Duodenal mucosa (tissue), 2 donors: ENCODE measurements at regions not wholly inside any gene's neighbourhood (a gene's known extent, or its start where the extent isn't known, plus 50 kb on each side); places are given as distances from the start of the nearest gene placed in this dataset.

Experiments used
- H3K27ac ChIP-seq: one replicate; pipeline ENCODE4 v1.7.0; 2013; ENCODE audit warnings: low read depth, low read length
- H3K27me3 ChIP-seq, 2 donors: one replicate each; pipeline ENCODE4 v1.7.0; 2013; ENCODE audit warnings: low read length in 2 of 2, control low read depth in 1 of 2; ENCODE audit not compliant: insufficient read depth in 2 of 2, control insufficient read depth in 1 of 2
- H3K36me3 ChIP-seq, 2 donors: one replicate each; pipeline ENCODE4 v1.7.0; 2013; ENCODE audit warnings: low read length in 2 of 2, control low read depth in 1 of 2; ENCODE audit not compliant: insufficient read depth in 2 of 2, control insufficient read depth in 1 of 2
- H3K4me1 ChIP-seq, 2 donors: one replicate each; pipeline ENCODE4 v1.7.0; 2013; ENCODE audit warnings: low read length in 2 of 2, control low read depth in 1 of 2; ENCODE audit not compliant: insufficient read depth in 2 of 2, control insufficient read depth in 1 of 2
- H3K4me3 ChIP-seq, 2 donors: one replicate each; pipeline ENCODE4 v1.7.0; 2013; ENCODE audit warnings: low read length in 2 of 2, low read depth in 1 of 2
- H3K9ac ChIP-seq, 2 donors: one replicate each; pipeline ENCODE4 v1.7.0; 2013; ENCODE audit warnings: low read length in 2 of 2, low read depth in 1 of 2
- H3K9me3 ChIP-seq, 2 donors: one replicate each; pipeline ENCODE4 v1.7.0; 2013; ENCODE audit warnings: low read length in 2 of 2, control low read depth in 1 of 2; ENCODE audit not compliant: control insufficient read depth in 1 of 2

- Histone ChIP-seq H3K36me3 (no peaks in the 10 kb centered on the region), H3K9me3 (no peaks in the 10 kb centered on the region), H3K9ac (no peak overlapping the region), H3K4me1 (peaks cover 28 to 30% of the 10 kb centered on the region in 2 donors), H3K4me3 (no peak overlapping the region), H3K27ac (no peak overlapping the region), H3K27me3 (no peaks in the 10 kb centered on the region)
These were observed 301.2 kb downstream of the RPLP1 start for GRCh38 chr15:69753867-69754266.

- Histone ChIP-seq H3K9ac (no peak overlapping the region), H3K4me1 (peaks cover 28 to 33% of the 10 kb centered on the region in 2 donors), H3K27me3 (no peaks in the 10 kb centered on the region), H3K4me3 (no peak overlapping the region), H3K36me3 (no peaks in the 10 kb centered on the region), H3K27ac (no peak overlapping the region), H3K9me3 (no peaks in the 10 kb centered on the region)
These were observed 301.7 kb downstream of the RPLP1 start for GRCh38 chr15:69754313-69754712.

- H3K36me3 ChIP-seq: no peaks in the 10 kb centered on the region
- H3K9ac ChIP-seq: no peak overlapping the region
- H3K4me3 ChIP-seq: no peak overlapping the region
- peaks cover 38 to 44% of the 10 kb centered on the region in 2 donors for H3K4me1 ChIP-seq
- no peak overlapping the region for H3K27ac ChIP-seq
- no peaks in the 10 kb centered on the region for H3K9me3 ChIP-seq
- H3K27me3 ChIP-seq: no peaks in the 10 kb centered on the region
These were observed 303.1 kb downstream of the RPLP1 start for GRCh38 chr15:69755551-69756310.

GRCh38 chr15:69756440-69756839 is 303.8 kb downstream of the RPLP1 start:
- no peak overlapping the region for H3K9ac ChIP-seq
- no peak overlapping the region for H3K27ac ChIP-seq
- no peaks in the 10 kb centered on the region for H3K9me3 ChIP-seq
- H3K36me3 ChIP-seq: no peaks in the 10 kb centered on the region
- peaks cover 32 to 46% of the 10 kb centered on the region in 2 donors for H3K4me1 ChIP-seq
- no peaks in the 10 kb centered on the region for H3K27me3 ChIP-seq
- no peak overlapping the region for H3K4me3 ChIP-seq

- peaks cover 31 to 45% of the 10 kb centered on the region in 2 donors for H3K4me1 ChIP-seq
These were observed 304.6 kb downstream of the RPLP1 start for GRCh38 chr15:69757186-69757585.

GRCh38 chr15:69758291-69758771 is 305.7 kb downstream of the RPLP1 start:
- H3K27ac ChIP-seq: no peak overlapping the region
- H3K4me3 ChIP-seq: no peak overlapping the region
- no peaks in the 10 kb centered on the region for H3K36me3 ChIP-seq
- no peaks in the 10 kb centered on the region for H3K27me3 ChIP-seq
- no peaks in the 10 kb centered on the region for H3K9me3 ChIP-seq
- H3K4me1 ChIP-seq: peaks cover 31 to 45% of the 10 kb centered on the region in 2 donors
- H3K9ac ChIP-seq: no peak overlapping the region

More at GRCh38 chr15:69757186-69757585, 304.6 kb downstream of the RPLP1 start:
- Histone ChIP-seq H3K9ac (no peak overlapping the region), H3K27me3 (no peaks in the 10 kb centered on the region), H3K9me3 (no peaks in the 10 kb centered on the region), H3K27ac (no peak overlapping the region), H3K4me3 (no peak overlapping the region), H3K36me3 (no peaks in the 10 kb centered on the region)

- Histone ChIP-seq H3K36me3 (no peaks in the 10 kb centered on the region), H3K4me1 (peaks cover 31 to 45% of the 10 kb centered on the region in 2 donors), H3K9me3 (no peaks in the 10 kb centered on the region), H3K27me3 (no peaks in the 10 kb centered on the region), H3K27ac (no peak overlapping the region), H3K9ac (no peak overlapping the region), H3K4me3 (no peak overlapping the region)
These were observed 306.5 kb downstream of the RPLP1 start for GRCh38 chr15:69758810-69759790.

- H3K27ac ChIP-seq: no peak overlapping the region
- no peaks in the 10 kb centered on the region for H3K9me3 ChIP-seq
- no peaks in the 10 kb centered on the region for H3K36me3 ChIP-seq
- H3K4me3 ChIP-seq: no peak overlapping the region
- peaks cover 23 to 33% of the 10 kb centered on the region in 2 donors for H3K4me1 ChIP-seq
- no peak overlapping the region for H3K9ac ChIP-seq
- H3K27me3 ChIP-seq: no peaks in the 10 kb centered on the region
These were observed 307.7 kb downstream of the RPLP1 start for GRCh38 chr15:69760258-69760845.

- H3K4me1 ChIP-seq: peaks cover 18 to 28% of the 10 kb centered on the region in 2 donors
- no peak overlapping the region for H3K9ac ChIP-seq
- no peak overlapping the region for H3K4me3 ChIP-seq
- H3K27me3 ChIP-seq: no peaks in the 10 kb centered on the region
- H3K36me3 ChIP-seq: no peaks in the 10 kb centered on the region
- H3K9me3 ChIP-seq: no peaks in the 10 kb centered on the region
- H3K27ac ChIP-seq: peak overlapping the region; percentile 6
These were observed 308.4 kb downstream of the RPLP1 start for GRCh38 chr15:69760890-69761568.
